HG03139 (cell line): ENCODE measurements at regions not wholly inside any gene's neighbourhood (a gene's known extent, or its start where the extent isn't known, plus 50 kb on each side); places are given as distances from the start of the nearest gene placed in this dataset.
"Not testable (repeated sequence)": the region's sequence is repeated elsewhere in the genome, so short reads cannot be mapped to it uniquely, and the experiment has no call there.

Experiments used
- ATAC-seq: cut with Tn5 transposase; IDR thresholded peaks from one replicate; pipeline ENCODE4 v1.9.1; 2021; ENCODE audit not compliant: unreplicated experiment

GRCh38 chr13:81140675-81141074, 799.7 kb upstream of the SPRY2 start:
- no peak for ATAC-seq

GRCh38 chr13:81139987-81140386, 799.1 kb upstream of the SPRY2 start:
- ATAC-seq, result no peak

- ATAC-seq, result no peak
Observed at GRCh38 chr13:81138353-81138980, 797.5 kb upstream of the SPRY2 start.

GRCh38 chr13:81133066-81133465, 792.1 kb upstream of the SPRY2 start:
- no peak for ATAC-seq

GRCh38 chr13:81117416-81117815, 776.5 kb upstream of the SPRY2 start:
- ATAC-seq, result no peak

GRCh38 chr13:81116461-81117282, 775.7 kb upstream of the SPRY2 start:
- ATAC-seq, result no peak

- no peak for ATAC-seq
Observed at GRCh38 chr13:81109026-81109425, 768.1 kb upstream of the SPRY2 start.

GRCh38 chr13:81106348-81106747, 765.4 kb upstream of the SPRY2 start:
- ATAC-seq, result no peak

GRCh38 chr13:81104035-81104715, 763.2 kb upstream of the SPRY2 start:
- ATAC-seq, result no peak

GRCh38 chr13:81102066-81102465, 761.1 kb upstream of the SPRY2 start:
- ATAC-seq, result not testable (repeated sequence)

- no peak for ATAC-seq
Observed at GRCh38 chr13:81089371-81090157, 748.6 kb upstream of the SPRY2 start.

GRCh38 chr13:81080911-81081454, 740.1 kb upstream of the SPRY2 start:
- ATAC-seq, result no peak

GRCh38 chr13:81078048-81078447, 737.1 kb upstream of the SPRY2 start:
- no peak for ATAC-seq

- not testable (repeated sequence) for ATAC-seq
Observed at GRCh38 chr13:81069822-81070221, 728.9 kb upstream of the SPRY2 start.

- no peak for ATAC-seq
Observed at GRCh38 chr13:81058916-81059290, 718.0 kb upstream of the SPRY2 start.

GRCh38 chr13:81058211-81058915, 717.4 kb upstream of the SPRY2 start:
- no peak for ATAC-seq

GRCh38 chr13:81051873-81052272, 710.9 kb upstream of the SPRY2 start:
- ATAC-seq, result no peak

- no peak for ATAC-seq
Observed at GRCh38 chr13:81048026-81048461, 707.1 kb upstream of the SPRY2 start.

- no peak for ATAC-seq
Observed at GRCh38 chr13:81041761-81042160, 700.8 kb upstream of the SPRY2 start.

- no peak for ATAC-seq
Observed at GRCh38 chr13:81031996-81032395, 691.1 kb upstream of the SPRY2 start.
